Esophagus squamous epithelium (tissue), 5 donors: ENCODE measurements at regions not wholly inside any gene's neighbourhood (a gene's known extent, or its start where the extent isn't known, plus 50 kb on each side); places are given as distances from the start of the nearest gene placed in this dataset.

ENCODE experiments used
- DNase-seq: peaks from one replicate; lab custom pipeline; 2025; lab: John Stamatoyannopoulos, UW
- H3K27ac ChIP-seq, 4 donors: fragments of 200-600 bp; sonication (generic); one replicate each; pipeline ENCODE4 v1.5.1; 2016 to 2019; ENCODE audit warnings: mild to moderate bottlenecking in 1 of 4
- H3K27me3 ChIP-seq, 4 donors: fragments of 200-600 bp; sonication (generic); 1 replicate in 3 of 4; 2 replicates in 1 of 4; pipeline versions ENCODE4 v1.5.1 to v1.6.0; 2017 to 2021; ENCODE audit warnings: antibody characterized with exemption in 1 of 4
- H3K36me3 ChIP-seq, 3 donors: fragments of 200-600 bp; sonication (generic); one replicate each; pipeline ENCODE4 v1.5.1; 2016 to 2019
- H3K4me1 ChIP-seq, 3 donors: fragments of 200-600 bp; sonication (generic); one replicate each; pipeline ENCODE4 v1.5.1; 2017 to 2019
- H3K4me3 ChIP-seq, 4 donors: fragments of 200-600 bp; sonication (generic); 1 replicate in 3 of 4; 2 replicates in 1 of 4; pipeline ENCODE4 v1.5.1; 2016 to 2019; ENCODE audit warnings: mild to moderate bottlenecking in 2 of 4, moderate library complexity in 1 of 4
- H3K9me3 ChIP-seq, 3 donors: fragments of 200-600 bp; sonication (generic); one replicate each; pipeline ENCODE4 v1.5.1; 2016 to 2019
- POLR2A ChIP-seq, 4 donors: fragments of 450-650 bp; IDR thresholded peaks; one replicate each; pipeline ENCODE4 v1.6.1; 2017; ENCODE audit warnings: antibody characterized with exemption in 4 of 4, mild to moderate bottlenecking in 4 of 4, moderate library complexity in 3 of 4
- WGBS, 2 donors: methylation state at CpG; one replicate each; pipeline ENCODE4 v1.1.5; 2018; 5-methylcytosine and 5-hydroxymethylcytosine counted together
- intact Hi-C: fragments of 100-400 bp; cut with DNase I; formaldehyde crosslinking; loops from one replicate; pipeline ENCODE4 v1.15.0; 2022
- TF ChIP-seq, protein P1 (sequence below), 6 experiments: fragments of 450-650 bp in 4 of 6; fragments of 200-600 bp in 2 of 6; sonication (generic) in 2 of 6; IDR thresholded peaks; one replicate each; pipeline ENCODE4 v1.5.1; 2016 to 2019; ENCODE audit warnings: antibody characterized with exemption in 6 of 6, mild to moderate bottlenecking in 4 of 6, moderate library complexity in 4 of 6
- donor health status: DM: yes; HTN: yes; CAD: no.

DNA sequence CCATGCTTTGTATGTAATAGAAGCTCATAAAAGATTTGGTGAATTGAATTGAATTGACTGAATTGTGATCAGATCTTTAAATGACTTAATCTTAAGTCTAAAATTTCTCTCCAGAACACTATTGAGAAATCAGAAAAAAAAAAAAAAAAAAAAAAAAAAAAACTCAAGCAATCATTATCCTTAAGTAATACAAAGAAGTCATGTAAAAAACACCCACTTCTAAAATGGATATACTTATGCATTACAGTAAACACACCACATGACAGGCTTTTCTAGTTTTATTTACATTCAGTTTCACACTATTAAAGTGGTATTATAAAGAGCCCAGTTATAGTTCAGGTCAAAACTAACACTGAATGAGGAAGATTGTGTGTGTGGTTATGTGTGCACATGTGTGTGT, 84.9 kb upstream of the GLS start:
- intact Hi-C loops: no loop called here
- Histone ChIP-seq H3K27ac (no peak overlapping the region), H3K36me3 (no peaks in the 10 kb centered on the region), H3K4me3 (no peak overlapping the region), H3K9me3 (no peaks in the 10 kb centered on the region), H3K4me1 (peaks cover 0 to 18% (median 12%) of the 10 kb centered on the region in 3 donors), H3K27me3 (no peaks in the 10 kb centered on the region)
- TF ChIP-seq POLR2A (IDR thresholded peaks at IDR 0.05): no peak
- TF ChIP-seq, protein P1, sequence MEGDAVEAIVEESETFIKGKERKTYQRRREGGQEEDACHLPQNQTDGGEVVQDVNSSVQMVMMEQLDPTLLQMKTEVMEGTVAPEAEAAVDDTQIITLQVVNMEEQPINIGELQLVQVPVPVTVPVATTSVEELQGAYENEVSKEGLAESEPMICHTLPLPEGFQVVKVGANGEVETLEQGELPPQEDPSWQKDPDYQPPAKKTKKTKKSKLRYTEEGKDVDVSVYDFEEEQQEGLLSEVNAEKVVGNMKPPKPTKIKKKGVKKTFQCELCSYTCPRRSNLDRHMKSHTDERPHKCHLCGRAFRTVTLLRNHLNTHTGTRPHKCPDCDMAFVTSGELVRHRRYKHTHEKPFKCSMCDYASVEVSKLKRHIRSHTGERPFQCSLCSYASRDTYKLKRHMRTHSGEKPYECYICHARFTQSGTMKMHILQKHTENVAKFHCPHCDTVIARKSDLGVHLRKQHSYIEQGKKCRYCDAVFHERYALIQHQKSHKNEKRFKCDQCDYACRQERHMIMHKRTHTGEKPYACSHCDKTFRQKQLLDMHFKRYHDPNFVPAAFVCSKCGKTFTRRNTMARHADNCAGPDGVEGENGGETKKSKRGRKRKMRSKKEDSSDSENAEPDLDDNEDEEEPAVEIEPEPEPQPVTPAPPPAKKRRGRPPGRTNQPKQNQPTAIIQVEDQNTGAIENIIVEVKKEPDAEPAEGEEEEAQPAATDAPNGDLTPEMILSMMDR (IDR thresholded peaks at IDR 0.05): no peak
- DNase-seq: no peak

GRCh38 chr2:190799999-190800398, 80.6 kb upstream of the GLS start:
- intact Hi-C loops: no loop called here
- Histone ChIP-seq H3K4me3 (no peak overlapping the region), H3K9me3 (no peaks in the 10 kb centered on the region), H3K4me1 (no peaks in the 10 kb centered on the region), H3K27me3 (no peaks in the 10 kb centered on the region), H3K27ac (no peak overlapping the region), H3K36me3 (no peaks in the 10 kb centered on the region)
- DNase-seq: no peak
- TF ChIP-seq, protein P1 (IDR thresholded peaks at IDR 0.05): no peak
- TF ChIP-seq POLR2A (IDR thresholded peaks at IDR 0.05): no peak

DNA sequence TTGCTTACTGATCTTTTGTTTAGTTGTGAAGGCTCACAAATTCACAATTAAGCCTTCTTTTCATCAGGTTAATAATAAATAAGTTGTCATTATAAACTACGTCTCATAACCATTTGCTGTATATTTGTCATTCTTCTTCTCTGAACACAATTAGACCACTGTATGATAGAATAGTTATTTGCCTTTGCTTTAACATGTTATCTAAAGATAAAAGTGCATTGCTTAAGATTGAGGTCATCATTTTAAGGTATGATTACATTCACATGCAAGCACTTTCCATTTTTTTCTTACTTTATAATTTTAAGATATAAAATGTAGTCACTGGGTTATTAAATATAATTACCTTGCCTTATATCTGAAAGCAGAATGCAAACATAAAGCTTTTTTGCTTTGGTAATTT, 80.1 kb upstream of the GLS start:
- Histone ChIP-seq H3K4me3 (no peak overlapping the region), H3K27me3 (no peaks in the 10 kb centered on the region), H3K27ac (no peak overlapping the region), H3K36me3 (no peaks in the 10 kb centered on the region), H3K9me3 (no peaks in the 10 kb centered on the region), H3K4me1 (no peaks in the 10 kb centered on the region)
- no peak for DNase-seq
- intact Hi-C loops: no loop called here
- WGBS, 2 donors: 56 to 79% methylated on average over 1 of the region's 1 CpG
- TF ChIP-seq, protein P1 (IDR thresholded peaks at IDR 0.05): no peak
- TF ChIP-seq POLR2A (IDR thresholded peaks at IDR 0.05): no peak

- no peaks in the 10 kb centered on the region for H3K36me3 ChIP-seq
- intact Hi-C loops: no loop called here
- no peak overlapping the region for H3K27ac ChIP-seq
- 89 to 95% methylated on average over 3 of the region's 3 CpGs for WGBS, 2 donors
- no peaks in the 10 kb centered on the region for H3K9me3 ChIP-seq
- no peak for DNase-seq
- no peak overlapping the region for H3K4me3 ChIP-seq
- H3K4me1 ChIP-seq: no peaks in the 10 kb centered on the region
- TF ChIP-seq, protein P1 (IDR thresholded peaks at IDR 0.05): no peak
- TF ChIP-seq POLR2A (IDR thresholded peaks at IDR 0.05): no peak
- H3K27me3 ChIP-seq: no peaks in the 10 kb centered on the region
Observed at GRCh38 chr2:190802129-190802528, 78.5 kb upstream of the GLS start.

GRCh38 chr2:190802626-190803209, 77.9 kb upstream of the GLS start:
- Histone ChIP-seq H3K4me3 (no peak overlapping the region), H3K9me3 (no peaks in the 10 kb centered on the region), H3K27ac (no peak overlapping the region), H3K27me3 (no peaks in the 10 kb centered on the region), H3K36me3 (no peaks in the 10 kb centered on the region), H3K4me1 (no peaks in the 10 kb centered on the region)
- TF ChIP-seq POLR2A (IDR thresholded peaks at IDR 0.05): no peak
- TF ChIP-seq, protein P1 (IDR thresholded peaks at IDR 0.05): no peak
- intact Hi-C loops: no loop called here
- no peak for DNase-seq
- 80 to 92% methylated on average over 1 of the region's 1 CpG for WGBS, 2 donors
